GM10248 (cell line): ENCODE measurements at regions not wholly inside any gene's neighbourhood (a gene's known extent, or its start where the extent isn't known, plus 50 kb on each side); places are given as distances from the start of the nearest gene placed in this dataset.
A peak's percentile ranks its signal among the peaks of the same experiment; 100 is the strongest.
"Not testable (repeated sequence)": the region's sequence is repeated elsewhere in the genome, so short reads cannot be mapped to it uniquely, and the experiment has no call there.

Experiments used
- CTCF ChIA-PET: fragments of 300-600 bp; sonication (Branson Sonifier 250); formaldehyde crosslinking; extraction: SDS; loops from one replicate; lab custom pipeline; 2021; ENCODE audit warnings: antibody characterized with exemption; lab: Yijun Ruan, JAX
- POLR2A ChIA-PET: fragments of 350-650 bp; sonication (Branson Sonifier 250); formaldehyde crosslinking; extraction: SDS; loops from one replicate; lab custom pipeline; 2020; ENCODE audit warnings: antibody characterized with exemption; lab: Yijun Ruan, JAX
- DNase-seq: peaks from one replicate; pipeline ENCODE4 v3.0.0; 2012; ENCODE audit errors: extremely low spot score
- TF ChIP-seq, protein P1 (sequence below): IDR thresholded peaks from 2 replicates; pipeline ENCODE4 v1.5.1; 2012; ENCODE audit warnings: mild to moderate bottlenecking, low read depth; ENCODE audit errors: extremely low read depth, missing control alignments, control extremely low read depth

DNA sequence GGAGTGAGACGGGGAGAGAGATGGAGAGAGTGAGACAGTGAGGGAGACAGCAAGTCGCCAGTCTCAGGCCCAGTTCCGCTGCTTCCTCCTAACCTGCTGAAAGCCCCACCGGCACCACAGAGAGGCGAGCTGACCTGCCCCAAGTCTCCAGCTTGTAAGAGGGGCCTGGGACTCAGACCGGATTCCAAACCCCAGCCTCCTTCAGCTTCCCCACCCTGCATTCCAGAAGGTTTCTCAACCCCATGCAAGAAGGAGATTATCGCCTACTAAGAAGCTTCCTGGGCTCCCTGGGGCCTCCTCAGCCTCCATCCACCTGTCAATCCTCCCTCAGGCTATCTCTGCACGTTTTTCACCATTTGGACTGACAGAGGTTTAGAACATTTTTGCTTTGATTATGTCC is 173.1 kb upstream of the RAB6C start:
- ChIA-PET CTCF (no interaction called here), POLR2A (no interaction called here)

DNA sequence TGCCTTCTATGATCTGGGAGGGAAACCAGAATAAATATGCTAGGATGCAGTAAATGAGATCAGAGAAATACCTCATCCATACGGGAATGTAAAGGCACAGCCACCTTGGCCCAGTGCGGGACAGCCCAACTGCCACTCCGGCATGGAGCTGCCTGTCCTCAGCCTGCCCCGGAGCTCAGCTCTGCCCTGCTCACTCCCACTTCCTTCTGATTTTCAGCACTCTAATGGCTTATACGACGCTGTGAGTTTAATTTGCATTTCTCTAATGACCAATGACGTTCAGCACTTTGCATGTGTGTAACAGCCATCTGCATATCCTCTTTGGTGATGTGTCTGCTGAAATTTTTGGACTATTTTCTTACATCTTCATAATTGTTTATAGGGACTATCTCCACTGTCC is 172.5 kb upstream of the RAB6C start:
- POLR2A ChIA-PET: no interaction called here
- no peak for DNase-seq
- TF ChIP-seq, protein P1, sequence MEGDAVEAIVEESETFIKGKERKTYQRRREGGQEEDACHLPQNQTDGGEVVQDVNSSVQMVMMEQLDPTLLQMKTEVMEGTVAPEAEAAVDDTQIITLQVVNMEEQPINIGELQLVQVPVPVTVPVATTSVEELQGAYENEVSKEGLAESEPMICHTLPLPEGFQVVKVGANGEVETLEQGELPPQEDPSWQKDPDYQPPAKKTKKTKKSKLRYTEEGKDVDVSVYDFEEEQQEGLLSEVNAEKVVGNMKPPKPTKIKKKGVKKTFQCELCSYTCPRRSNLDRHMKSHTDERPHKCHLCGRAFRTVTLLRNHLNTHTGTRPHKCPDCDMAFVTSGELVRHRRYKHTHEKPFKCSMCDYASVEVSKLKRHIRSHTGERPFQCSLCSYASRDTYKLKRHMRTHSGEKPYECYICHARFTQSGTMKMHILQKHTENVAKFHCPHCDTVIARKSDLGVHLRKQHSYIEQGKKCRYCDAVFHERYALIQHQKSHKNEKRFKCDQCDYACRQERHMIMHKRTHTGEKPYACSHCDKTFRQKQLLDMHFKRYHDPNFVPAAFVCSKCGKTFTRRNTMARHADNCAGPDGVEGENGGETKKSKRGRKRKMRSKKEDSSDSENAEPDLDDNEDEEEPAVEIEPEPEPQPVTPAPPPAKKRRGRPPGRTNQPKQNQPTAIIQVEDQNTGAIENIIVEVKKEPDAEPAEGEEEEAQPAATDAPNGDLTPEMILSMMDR: no peak
- CTCF ChIA-PET: no interaction called here

More for the DNA sequence above, 173.1 kb upstream of the RAB6C start:
- no peak for DNase-seq
- TF ChIP-seq, protein P1: no peak

DNA sequence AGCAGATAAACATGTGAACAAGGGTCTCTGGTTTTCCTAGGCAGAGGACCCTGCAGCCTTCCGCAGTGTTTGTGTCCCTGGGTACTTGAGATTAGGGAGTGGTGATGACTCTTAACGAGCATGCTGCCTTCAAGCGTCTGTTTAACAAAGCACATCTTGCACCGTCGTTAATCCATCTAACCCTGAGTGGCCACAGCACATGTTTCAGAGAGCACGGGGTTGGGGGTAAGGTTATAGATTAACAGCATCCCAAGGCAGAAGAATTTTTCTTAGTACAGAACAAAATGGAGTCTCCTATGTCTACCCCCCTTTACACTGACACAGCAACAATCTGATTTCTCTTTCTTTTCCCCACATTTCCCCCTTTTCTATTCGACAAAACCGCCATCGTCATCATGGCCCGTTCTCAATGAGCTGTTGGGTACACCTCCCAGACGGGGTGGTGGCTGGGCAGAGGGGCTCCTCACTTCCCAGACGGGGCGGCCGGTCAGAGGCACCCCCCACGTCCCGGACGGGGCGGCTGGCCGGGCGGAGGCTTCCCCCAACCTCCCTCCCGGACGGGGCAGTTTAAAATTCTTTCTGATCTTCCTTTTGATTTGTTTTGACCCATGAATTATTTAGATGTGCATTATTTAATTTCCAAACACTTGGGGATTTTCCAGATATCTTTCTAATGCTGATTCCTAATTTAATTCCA is 171.7 kb upstream of the RAB6C start:
- DNase-seq, CTCF ChIA-PET, POLR2A ChIA-PET: not testable (repeated sequence)

DNA sequence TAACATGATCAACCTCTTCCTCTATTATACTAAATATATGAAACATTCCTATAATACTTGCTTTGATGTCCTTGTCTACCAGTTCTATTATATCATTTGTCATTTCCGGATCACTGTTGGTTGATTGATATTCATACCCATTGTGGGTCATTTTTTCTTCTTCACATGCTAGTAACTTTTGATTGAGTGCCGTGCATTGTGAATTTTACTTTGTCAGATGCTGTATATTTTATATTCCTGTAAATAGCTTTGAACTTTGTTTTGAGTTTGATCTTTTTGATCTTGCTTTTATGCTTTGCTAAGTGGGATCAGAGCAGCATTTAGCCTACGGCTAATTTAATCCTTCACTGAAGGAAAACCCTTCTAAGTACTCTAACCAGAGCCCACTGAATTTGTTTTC is 168.9 kb upstream of the RAB6C start:
- TF ChIP-seq, protein P1: no peak
- POLR2A ChIA-PET: no interaction called here
- CTCF ChIA-PET: no interaction called here
- DNase-seq: no peak

DNA sequence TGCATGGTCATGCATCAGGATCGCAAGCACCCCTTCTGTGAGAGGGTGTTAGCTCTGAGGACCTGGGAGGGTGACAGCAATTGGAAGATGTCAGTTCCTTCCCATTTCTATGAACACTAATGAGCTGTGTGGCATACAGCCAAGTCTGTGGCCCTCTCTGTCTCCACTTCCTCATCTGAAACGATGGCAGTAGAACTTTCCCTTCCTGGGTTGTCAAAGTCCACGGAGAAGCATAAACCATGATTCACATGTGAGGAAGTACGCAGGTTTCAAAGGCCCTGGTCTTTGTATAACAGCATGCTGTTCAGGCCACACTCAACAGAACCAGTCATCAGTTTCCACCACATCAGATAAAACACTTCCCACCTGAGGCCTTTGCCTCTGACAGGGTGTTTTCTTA is 167.4 kb upstream of the RAB6C start:
- TF ChIP-seq, protein P1: no peak
- CTCF ChIA-PET: interaction anchor here (1.2 to 2.3 kb wide), 2 partner anchors 10 to 618 kb away, joined by 3 to 6 read pairs; no protein-coding TSS in a partner anchor
- no peak for DNase-seq
- POLR2A ChIA-PET: no interaction called here

DNA sequence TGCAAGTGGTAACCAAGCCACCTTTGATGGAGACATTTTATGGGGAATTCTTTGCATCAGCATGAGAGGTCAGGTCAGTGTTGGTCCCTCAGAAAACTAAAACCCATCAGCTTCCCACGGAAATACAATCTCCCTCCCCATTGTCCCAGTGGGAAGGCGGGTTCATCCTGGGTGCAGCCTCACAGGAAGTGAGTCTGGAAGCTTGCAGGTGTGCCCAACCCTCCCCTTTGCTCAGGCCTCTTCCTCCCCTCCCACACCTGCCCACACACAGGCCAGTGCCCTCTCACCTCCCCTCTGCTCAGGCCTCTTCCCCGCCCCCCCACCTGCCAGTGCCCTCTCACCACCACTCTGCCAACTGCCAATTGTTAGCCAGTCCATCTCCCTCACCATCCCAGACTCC is 166.8 kb upstream of the RAB6C start:
- TF ChIP-seq, protein P1: no peak
- POLR2A ChIA-PET: no interaction called here
- CTCF ChIA-PET: interaction anchor here (2.3 kb wide), 1 partner anchor 10 kb away, joined by 6 read pairs; no protein-coding TSS in a partner anchor
- DNase-seq: no peak

DNA sequence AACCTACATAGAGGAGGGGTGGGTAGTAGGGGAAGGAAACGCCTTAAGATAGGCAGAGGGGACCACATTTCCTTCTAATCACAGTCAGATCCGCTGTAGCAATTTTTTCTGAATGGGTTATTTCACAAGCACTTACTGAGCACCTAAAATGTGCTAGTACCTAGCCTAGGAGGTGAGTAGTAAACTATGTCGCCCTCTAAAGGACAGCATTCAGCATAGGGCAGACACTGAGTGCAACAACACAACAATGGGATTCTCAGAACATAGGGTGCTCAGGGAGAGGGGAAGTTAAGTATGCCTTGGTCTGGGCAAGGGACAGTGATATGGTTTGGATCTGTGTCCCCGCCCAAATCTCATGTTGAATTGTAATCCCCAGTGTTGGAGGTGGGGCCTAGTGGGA is 166.1 kb upstream of the RAB6C start:
- POLR2A ChIA-PET: no interaction called here
- CTCF ChIA-PET: no interaction called here
- no peak for DNase-seq
- TF ChIP-seq, protein P1: peak; percentile 22
